H1 (cell line): ENCODE measurements at regions not wholly inside any gene's neighbourhood (a gene's known extent, or its start where the extent isn't known, plus 50 kb on each side); places are given as distances from the start of the nearest gene placed in this dataset.

Source experiments
- CTCF ChIA-PET: fragments of 300-600 bp; sonication (Branson Sonifier 250); formaldehyde crosslinking; loops from one replicate; lab custom pipeline; 2021; ENCODE audit not compliant: partially characterized antibody; lab: Charles Lee
- POLR2A ChIA-PET: fragments of 300-600 bp; sonication (Branson Sonifier 250); formaldehyde crosslinking; loops from one replicate; lab custom pipeline; 2021; ENCODE audit warnings: inconsistent platforms; ENCODE audit not compliant: partially characterized antibody; lab: Charles Lee
- DNase-seq, 2 experiments: peaks; one replicate each; pipeline versions ENCODE4 v3.0.0 to v3.0.0-alpha.2; 2010 to 2022; ENCODE audit warnings: low spot score in 2 of 2, low read depth in 1 of 2, mixed read lengths in 1 of 2
- FAIRE-seq: peaks from 2 replicates; lab custom pipeline; 2011; peaks lifted over from hg19 to GRCh38; lab: Jason Lieb, UNC
- H2AFZ ChIP-seq: 2 replicates; pipeline ENCODE4 v1.8.1; 2012; ENCODE audit warnings: low read length, inconsistent platforms
- H2AK5ac ChIP-seq: 2 replicates; pipeline ENCODE4 v1.6.1; 2013; ENCODE audit warnings: low read depth, low read length
- H2BK120ac ChIP-seq: replicated peaks from 2 replicates; pipeline ENCODE3; 2013; ENCODE audit warnings: low read depth, low read length, inconsistent platforms
- H2BK12ac ChIP-seq: 2 replicates; pipeline ENCODE4 v1.6.1; 2013; ENCODE audit warnings: low read depth, low read length
- H2BK15ac ChIP-seq: 2 replicates; pipeline ENCODE4 v1.6.1; 2013; ENCODE audit warnings: low read length
- H2BK20ac ChIP-seq: 2 replicates; pipeline ENCODE4 v1.6.1; 2013; ENCODE audit warnings: low read length
- H2BK5ac ChIP-seq: 2 replicates; pipeline ENCODE4 v1.6.1; 2013; ENCODE audit warnings: low read depth, low read length
- H3K14ac ChIP-seq: 2 replicates; pipeline ENCODE4 v1.6.1; 2013; ENCODE audit warnings: inconsistent platforms; ENCODE audit not compliant: insufficient read length
- H3K18ac ChIP-seq: 2 replicates; pipeline ENCODE4 v1.6.1; 2013; ENCODE audit warnings: low read length; ENCODE audit errors: extremely low read depth
- H3K23ac ChIP-seq: 2 replicates; pipeline ENCODE4 v1.6.1; 2013; ENCODE audit warnings: inconsistent platforms; ENCODE audit not compliant: insufficient read length
- H3K23me2 ChIP-seq: 2 replicates; pipeline ENCODE4 v1.6.1; 2013; ENCODE audit warnings: low read depth, low read length
- H3K27ac ChIP-seq: 2 replicates; pipeline ENCODE4 v1.6.1; 2011; ENCODE audit warnings: low read depth, low read length, inconsistent platforms
- H3K27me3 ChIP-seq, 4 experiments: replicated peaks in 1 of 4; 1 replicate in 1 of 4; 2 replicates in 3 of 4; pipeline versions ENCODE4 v1.6.1 to v1.8.1; 2011 to 2013; ENCODE audit warnings: low read length in 3 of 4, mild to moderate bottlenecking in 3 of 4, inconsistent platforms in 2 of 4, mixed read lengths in 2 of 4, moderate library complexity in 1 of 4; ENCODE audit not compliant: control insufficient read depth in 3 of 4, insufficient read depth in 3 of 4; ENCODE audit errors: extremely low read depth in 1 of 4
- H3K36me3 ChIP-seq, 4 experiments: 2 replicates each; pipeline versions ENCODE4 v1.6.1 to v1.8.1; 2011 to 2013; ENCODE audit warnings: mild to moderate bottlenecking in 4 of 4, low read length in 3 of 4, moderate library complexity in 2 of 4, control low read depth in 1 of 4, inconsistent platforms in 1 of 4; ENCODE audit not compliant: insufficient read depth in 4 of 4, control insufficient read depth in 2 of 4
- H3K4ac ChIP-seq: replicated peaks from 2 replicates; pipeline ENCODE3; 2013; ENCODE audit warnings: low read length, low read depth, mixed read lengths, inconsistent platforms; ENCODE audit not compliant: insufficient read length
- H3K4me1 ChIP-seq, 4 experiments: replicated peaks in 1 of 4; 1 replicate in 1 of 4; 2 replicates in 3 of 4; pipeline versions ENCODE4 v1.6.1 to v1.8.1; 2011 to 2013; ENCODE audit warnings: low read length in 3 of 4, inconsistent platforms in 2 of 4, mixed read lengths in 1 of 4; ENCODE audit not compliant: insufficient read depth in 4 of 4, control insufficient read depth in 3 of 4
- H3K4me2 ChIP-seq, 2 experiments: 2 replicates each; pipeline versions ENCODE4 v1.6.1 to v1.8.1; 2011 to 2013; ENCODE audit warnings: low read depth in 2 of 2, low read length in 2 of 2, control low read depth in 1 of 2, inconsistent platforms in 1 of 2, mild to moderate bottlenecking in 1 of 2; ENCODE audit not compliant: insufficient read depth in 1 of 2
- H3K4me3 ChIP-seq, 4 experiments: fragments of 200-600, 300-600 bp in 1 of 4; sonication (generic), shearing (Covaris generic), sonication (Bioruptor Twin) in 1 of 4; 2 replicates each; pipeline versions ENCODE4 v1.5.1 to v1.8.1; 2011 to 2016; ENCODE audit warnings: low read length in 4 of 4, low read depth in 3 of 4, control low read depth in 2 of 4, inconsistent platforms in 2 of 4, mild to moderate bottlenecking in 2 of 4, mixed read lengths in 1 of 4, moderate library complexity in 1 of 4; ENCODE audit not compliant: insufficient read depth in 2 of 4; ENCODE audit errors: extremely low read depth in 1 of 4
- H3K56ac ChIP-seq: replicated peaks from 2 replicates; pipeline ENCODE3; 2013; ENCODE audit warnings: low read depth, mild to moderate bottlenecking, mixed read lengths, low read length, inconsistent platforms; ENCODE audit not compliant: insufficient read length
- H3K79me1 ChIP-seq: 2 replicates; pipeline ENCODE4 v1.6.1; 2013; ENCODE audit warnings: low read depth, low read length, control low read depth
- H3K79me2 ChIP-seq, 2 experiments: 2 replicates each; pipeline versions ENCODE4 v1.6.1 to v1.8.1; 2012 to 2013; ENCODE audit warnings: low read length in 2 of 2, mild to moderate bottlenecking in 2 of 2, inconsistent platforms in 1 of 2; ENCODE audit not compliant: insufficient read depth in 2 of 2, control insufficient read depth in 1 of 2
- H3K9ac ChIP-seq, 4 experiments: replicated peaks in 1 of 4; 1 replicate in 1 of 4; 2 replicates in 3 of 4; pipeline versions ENCODE4 v1.6.1 to v1.8.1; 2011 to 2013; ENCODE audit warnings: low read depth in 3 of 4, low read length in 3 of 4, control low read depth in 2 of 4, mild to moderate bottlenecking in 2 of 4, moderate library complexity in 2 of 4, inconsistent platforms in 1 of 4; ENCODE audit errors: extremely low read depth in 1 of 4
- H3K9me3 ChIP-seq, 2 experiments: 2 replicates each; pipeline versions ENCODE4 v1.6.1 to v1.8.1; 2012 to 2013; ENCODE audit warnings: mild to moderate bottlenecking in 2 of 2, moderate library complexity in 2 of 2, control low read depth in 1 of 2, inconsistent platforms in 1 of 2, low read depth in 1 of 2, low read length in 1 of 2, mixed read lengths in 1 of 2; ENCODE audit not compliant: insufficient read depth in 2 of 2
- H4K20me1 ChIP-seq, 2 experiments: replicated peaks in 1 of 2; 2 replicates each; pipeline versions ENCODE3 to v1.8.1; 2011 to 2013; ENCODE audit warnings: inconsistent platforms in 2 of 2, low read length in 2 of 2, mild to moderate bottlenecking in 1 of 2; ENCODE audit not compliant: insufficient read depth in 2 of 2, control insufficient read depth in 1 of 2
- H4K5ac ChIP-seq: 2 replicates; pipeline ENCODE4 v1.6.1; 2013; ENCODE audit warnings: low read length, low read depth, mixed read lengths, inconsistent platforms; ENCODE audit not compliant: insufficient read length
- H4K8ac ChIP-seq: 2 replicates; pipeline ENCODE4 v1.8.0; 2013; ENCODE audit warnings: mild to moderate bottlenecking, moderate library complexity, low read length, inconsistent platforms; ENCODE audit not compliant: insufficient read depth; ENCODE audit errors: extremely low read depth
- H4K91ac ChIP-seq: replicated peaks from 2 replicates; pipeline ENCODE3; 2013; ENCODE audit warnings: low read length, mixed read lengths, inconsistent platforms; ENCODE audit not compliant: insufficient read length
- CBX5 ChIP-seq: fragments of 300-800, 300-1000 bp; sonication (generic); IDR thresholded peaks from 2 replicates; pipeline ENCODE4 v1.7.1; 2016; ENCODE audit warnings: antibody characterized with exemption, low read length, low read depth
- CHD1 ChIP-seq: IDR thresholded peaks from 2 replicates; pipeline ENCODE4 v1.6.1; 2012; ENCODE audit warnings: low read depth, low read length, improper control_type of control experiment
- CREB1 ChIP-seq: IDR thresholded peaks from 2 replicates; pipeline ENCODE4 v1.6.1; 2012; ENCODE audit warnings: inconsistent platforms
- EP300 ChIP-seq, 2 experiments: IDR thresholded peaks; 1 replicate in 1 of 2; 2 replicates in 1 of 2; pipeline ENCODE4 v1.6.1; 2011 to 2012; ENCODE audit warnings: low read depth in 2 of 2, low read length in 2 of 2, mild to moderate bottlenecking in 2 of 2, borderline replicate concordance in 1 of 2, inconsistent platforms in 1 of 2, moderate library complexity in 1 of 2
- JUN ChIP-seq: IDR thresholded peaks from 2 replicates; pipeline ENCODE4 v1.6.1; 2011; ENCODE audit warnings: low read depth, mild to moderate bottlenecking, improper control_type of control experiment, low read length
- KDM1A ChIP-seq: fragments of 200-600, 300-600 bp; sonication (generic); IDR thresholded peaks from 2 replicates; pipeline ENCODE4 v1.7.1; 2016; ENCODE audit warnings: mild to moderate bottlenecking, low read length, borderline replicate concordance
- RAD21 ChIP-seq, 2 experiments: IDR thresholded peaks in 1 of 2; conservative IDR thresholded peaks in 1 of 2; 2 replicates each; pipeline ENCODE4 v1.6.1; 2011; ENCODE audit warnings: low read depth in 2 of 2, low read length in 2 of 2, improper control_type of control experiment in 1 of 2, inconsistent platforms in 1 of 2, mild to moderate bottlenecking in 1 of 2, moderate library complexity in 1 of 2
- RXRA ChIP-seq: IDR thresholded peaks from 2 replicates; pipeline ENCODE4 v1.6.1; 2011; ENCODE audit warnings: low read depth, mild to moderate bottlenecking, low read length, moderate library complexity; ENCODE audit not compliant: insufficient read depth
- SIRT6 ChIP-seq: IDR thresholded peaks from one replicate; pipeline ENCODE4 v1.7.1; 2012; ENCODE audit warnings: low read length, inconsistent platforms
- SP1 ChIP-seq: IDR thresholded peaks from 2 replicates; pipeline ENCODE4 v1.6.1; 2011; ENCODE audit warnings: low read depth, low read length
- SP4 ChIP-seq: IDR thresholded peaks from 2 replicates; pipeline ENCODE4 v1.6.1; 2012; ENCODE audit warnings: low read length, inconsistent platforms
- TAF7 ChIP-seq: optimal IDR thresholded peaks from 2 replicates; pipeline ENCODE3; 2011; ENCODE audit warnings: low read depth, mild to moderate bottlenecking, inconsistent platforms, low read length, moderate library complexity, borderline replicate concordance
- TBP ChIP-seq: IDR thresholded peaks from 2 replicates; pipeline ENCODE4 v1.6.1; 2011; ENCODE audit warnings: low read depth, low read length, improper control_type of control experiment
- TCF12 ChIP-seq: IDR thresholded peaks from 2 replicates; pipeline ENCODE4 v1.6.1; 2011; ENCODE audit warnings: low read depth, mild to moderate bottlenecking, low read length
- YY1 ChIP-seq: IDR thresholded peaks from 2 replicates; pipeline ENCODE4 v1.6.1; 2011; ENCODE audit warnings: low read depth, mild to moderate bottlenecking, low read length
- WGBS, 2 experiments: shearing (Covaris generic) in 1 of 2; methylation state at CpG; one replicate each; pipeline versions ENCODE4 v1.1.6 to v1.1.7; 2013 to 2015; ENCODE audit warnings: low lambda C conversion rate in 2 of 2, mixed read lengths in 2 of 2, inconsistent platforms in 1 of 2, low coverage in 1 of 2, missing lambda C conversion rate in 1 of 2; ENCODE audit not compliant: insufficient replicate concordance in 2 of 2, insufficient coverage in 1 of 2, insufficient read length in 1 of 2; ENCODE audit errors: extremely low coverage in 1 of 2, missing lambda C conversion rate in 1 of 2; 5-methylcytosine and 5-hydroxymethylcytosine counted together

DNA sequence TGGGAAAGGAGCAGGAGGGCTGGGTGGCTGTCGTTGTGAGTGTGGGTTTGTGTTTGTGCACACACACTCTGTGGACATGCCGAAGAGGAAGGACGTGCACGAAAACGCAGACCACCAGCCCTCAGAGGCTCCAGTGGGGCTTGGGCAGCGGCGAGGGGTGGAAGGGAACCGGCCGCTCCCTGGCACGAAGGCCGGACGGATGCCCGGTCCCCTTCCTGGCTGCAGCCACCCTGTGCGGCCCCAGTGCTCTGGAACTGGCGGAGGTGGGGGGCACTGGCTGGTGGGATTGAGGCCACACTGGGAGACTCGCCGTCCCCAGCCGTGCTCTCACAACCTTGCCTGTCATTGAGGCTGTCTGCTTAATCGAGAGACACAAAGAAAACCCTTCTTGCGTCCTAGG, 852.6 kb upstream of the SALL3 start:
- Histone ChIP-seq H3K56ac (no peak overlapping the region), H3K9me3 (no peaks in the 10 kb centered on the region), H4K91ac (no peak overlapping the region), H2AK5ac (no peak overlapping the region), H2BK12ac (no peak overlapping the region), H3K27ac (no peak overlapping the region), H4K5ac (no peak overlapping the region), H3K79me1 (no peaks in the 10 kb centered on the region), H3K4me2 (no peak overlapping the region), H3K79me2 (no peaks in the 10 kb centered on the region), H2AFZ (no peak overlapping the region), H3K4me1 (no peaks in the 10 kb centered on the region), H3K36me3 (no peaks in the 10 kb centered on the region; a peak in 1 of 8 replicates), H4K20me1 (peaks cover 0 to 6% of the 10 kb centered on the region in 2 experiments), H3K27me3 (no peaks in the 10 kb centered on the region; a peak in 2 of 7 replicates), H3K18ac (peak overlapping the region; percentile 48; the same call in 1 of the 2 replicates), H2BK120ac (no peak overlapping the region), H2BK15ac (no peak overlapping the region), H3K4ac (no peak overlapping the region), H4K8ac (no peak overlapping the region), H3K23me2 (no peaks in the 10 kb centered on the region), H2BK5ac (no peak overlapping the region), H3K9ac (no peak overlapping the region), H2BK20ac (no peak overlapping the region), H3K14ac (no peak overlapping the region), H3K4me3 (no peak overlapping the region), H3K23ac (no peak overlapping the region)
- ChIA-PET POLR2A (no interaction called here), CTCF (interaction anchor here (0.7 to 1.2 kb wide), 2 partner anchors 12 to 45 kb away, joined by 3 to 4 read pairs; no protein-coding TSS in a partner anchor)
- no peak for TF ChIP-seq RXRA
- TF ChIP-seq KDM1A, result no peak
- TF ChIP-seq TCF12, result no peak
- no peak for TF ChIP-seq CHD1
- no peak for TF ChIP-seq TAF7
- TF ChIP-seq RAD21 (IDR thresholded peaks at IDR 0.05 in 1 of 2, conservative IDR thresholded peaks at IDR 0.05 in 1 of 2; ENCODE audit: low read depth in 2 of 2, low read length in 2 of 2), result no peak
- TF ChIP-seq SP4, result no peak
- TF ChIP-seq EP300 (IDR thresholded peaks at IDR 0.05; ENCODE audit: borderline replicate concordance in 1 of 2, low read depth in 2 of 2, low read length in 2 of 2), result no peak
- no peak for TF ChIP-seq TBP
- TF ChIP-seq CREB1, result no peak
- TF ChIP-seq SIRT6, result no peak
- no peak for TF ChIP-seq SP1
- TF ChIP-seq JUN, result no peak
- TF ChIP-seq YY1, result no peak
- no peak for TF ChIP-seq CBX5
- 89% methylated on average over 17 of the region's 20 CpGs; no CpG with 5 or more reads in 1 of the 2 experiments for WGBS, 2 experiments
- FAIRE-seq (no peak), DNase-seq (no peak)
